ENCODE measurements at regions not wholly inside any gene's neighbourhood (a gene's known extent, or its start where the extent isn't known, plus 50 kb on each side); places are given as distances from the start of the nearest gene placed in this dataset.

DNA sequence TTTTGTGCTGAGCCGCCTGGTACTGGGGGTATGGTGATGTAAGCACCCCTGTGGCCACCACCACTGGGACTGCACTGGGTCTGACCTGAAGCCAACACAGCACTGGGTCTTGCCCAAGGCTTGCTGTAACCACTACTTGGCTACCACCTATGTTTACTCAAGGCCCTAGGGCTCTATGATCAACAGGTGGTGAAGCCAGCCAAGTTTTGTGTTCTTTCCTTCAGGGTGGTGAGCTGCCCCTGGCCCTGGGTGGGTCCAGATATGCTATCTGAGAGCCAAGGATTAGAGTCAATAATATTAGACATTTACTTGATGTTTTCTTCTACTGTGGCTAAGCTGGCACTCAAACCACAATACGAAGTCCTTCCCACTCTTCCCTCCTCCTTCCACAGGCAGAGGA is 55.1 kb upstream of the PAGE4 start:
- DNase-seq = no peak

DNA sequence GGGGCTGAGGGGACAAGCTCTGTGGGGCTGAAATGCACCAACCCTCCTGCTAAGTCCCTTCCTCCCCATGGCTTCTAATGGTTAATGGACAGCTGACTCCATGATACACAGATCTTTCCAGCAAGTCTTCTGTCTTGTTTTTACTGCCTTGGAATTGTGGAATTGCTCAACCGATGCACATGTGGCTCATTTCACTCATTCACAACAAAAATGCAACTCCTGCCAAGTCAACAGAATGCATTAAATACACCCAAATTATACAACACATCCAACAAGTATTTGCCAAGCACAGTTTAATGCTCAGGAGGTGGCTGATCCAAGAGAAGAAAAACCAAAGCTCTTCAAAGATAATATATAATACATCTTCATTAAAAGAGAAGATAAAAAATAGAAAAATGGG is 61.9 kb upstream of the PAGE4 start:
- no peak for DNase-seq

DNA sequence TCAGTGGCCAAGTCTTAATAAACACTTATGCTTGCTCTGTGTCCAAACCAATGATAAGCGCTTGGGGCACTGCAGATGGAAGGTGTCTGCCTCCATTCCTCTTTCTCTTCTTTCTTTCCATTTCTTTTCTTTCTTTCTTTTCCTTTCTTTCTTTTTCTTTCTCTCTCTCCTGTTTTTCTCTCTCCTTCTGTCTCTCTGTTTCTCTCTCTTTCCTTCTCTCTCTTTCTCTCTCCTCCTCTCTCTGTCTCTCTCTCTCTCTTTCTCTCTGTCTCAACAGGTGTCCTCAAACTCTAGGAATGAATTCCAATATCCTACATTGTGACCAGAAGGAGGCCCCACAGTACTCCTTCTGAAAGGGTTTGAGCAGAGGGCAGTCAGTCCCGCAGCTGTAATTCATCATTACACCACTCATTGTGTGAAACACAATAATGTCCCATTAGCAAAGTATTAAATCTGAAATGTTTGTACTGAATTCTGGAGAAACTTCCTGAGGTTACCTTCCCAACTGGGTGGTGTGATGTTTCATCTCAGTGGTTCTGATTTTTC is 66.5 kb upstream of the PAGE1 start:
- DNase-seq = no peak

DNA sequence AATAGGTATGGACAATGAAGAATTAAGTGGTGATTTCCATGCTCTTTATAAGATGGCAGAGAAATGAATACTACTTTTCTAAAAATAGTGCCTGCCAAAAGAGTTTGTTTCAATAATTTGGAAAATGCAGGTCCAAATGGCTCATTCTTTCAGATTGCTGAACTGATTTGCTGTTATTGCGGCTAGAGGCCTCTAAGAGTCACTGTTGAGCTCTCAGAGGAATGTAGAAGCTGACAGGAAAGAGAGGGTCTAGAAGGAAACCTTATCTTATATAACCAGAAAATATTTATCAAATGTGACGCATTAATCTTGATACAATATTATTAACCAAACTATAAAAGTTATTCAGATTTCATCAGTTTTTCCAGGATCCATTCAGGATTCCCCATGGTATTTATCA is 65.7 kb upstream of the PAGE1 start:
- no peak for DNase-seq

DNA sequence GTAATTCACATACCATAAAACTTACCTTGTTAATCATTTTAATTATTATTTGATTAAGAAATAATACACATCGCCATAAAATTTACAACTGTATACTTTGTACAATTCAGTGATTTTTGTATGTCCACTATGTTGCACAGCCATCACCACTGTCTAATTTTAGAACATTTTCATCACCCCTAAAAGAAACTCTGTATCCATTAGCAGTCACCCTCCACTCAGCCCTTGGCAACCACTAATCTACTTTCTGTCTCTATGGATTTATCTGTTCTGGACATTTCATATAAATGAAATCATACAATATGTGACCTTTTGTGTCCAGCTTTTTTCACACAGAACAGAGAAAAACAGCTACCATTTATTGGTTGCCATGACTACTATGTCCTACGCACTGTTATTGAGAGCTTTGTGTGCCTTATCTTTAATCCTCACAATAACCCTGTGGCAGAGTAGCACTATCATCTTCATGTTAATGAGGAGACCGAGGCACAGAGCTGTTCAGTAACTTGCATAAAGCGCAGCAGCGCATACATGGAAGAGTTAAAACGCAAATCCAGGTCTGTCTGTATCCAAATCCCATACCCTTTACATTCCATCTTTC is 64.6 kb upstream of the PAGE1 start:
- DNase-seq = no peak

DNA sequence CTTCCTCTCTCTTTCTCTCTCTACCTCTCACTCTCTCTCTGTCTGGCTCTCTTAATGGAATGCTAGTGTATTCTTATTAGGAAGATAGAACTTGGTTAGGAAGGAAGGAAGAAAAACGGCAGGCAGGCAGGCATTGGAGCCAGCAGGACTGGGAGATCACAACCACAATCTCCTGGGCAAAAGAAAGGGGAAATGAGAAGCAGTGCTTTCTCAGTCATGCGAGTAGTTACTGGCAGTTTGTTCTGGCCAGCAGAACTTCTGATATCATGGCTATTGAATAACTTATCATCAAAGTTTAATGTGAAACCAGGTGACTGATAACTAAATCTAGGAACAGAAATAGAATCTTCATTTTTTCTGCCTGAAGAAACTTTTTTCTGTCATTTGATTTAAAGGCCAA is 60.9 kb upstream of the PAGE1 start:
- no peak for DNase-seq

DNA sequence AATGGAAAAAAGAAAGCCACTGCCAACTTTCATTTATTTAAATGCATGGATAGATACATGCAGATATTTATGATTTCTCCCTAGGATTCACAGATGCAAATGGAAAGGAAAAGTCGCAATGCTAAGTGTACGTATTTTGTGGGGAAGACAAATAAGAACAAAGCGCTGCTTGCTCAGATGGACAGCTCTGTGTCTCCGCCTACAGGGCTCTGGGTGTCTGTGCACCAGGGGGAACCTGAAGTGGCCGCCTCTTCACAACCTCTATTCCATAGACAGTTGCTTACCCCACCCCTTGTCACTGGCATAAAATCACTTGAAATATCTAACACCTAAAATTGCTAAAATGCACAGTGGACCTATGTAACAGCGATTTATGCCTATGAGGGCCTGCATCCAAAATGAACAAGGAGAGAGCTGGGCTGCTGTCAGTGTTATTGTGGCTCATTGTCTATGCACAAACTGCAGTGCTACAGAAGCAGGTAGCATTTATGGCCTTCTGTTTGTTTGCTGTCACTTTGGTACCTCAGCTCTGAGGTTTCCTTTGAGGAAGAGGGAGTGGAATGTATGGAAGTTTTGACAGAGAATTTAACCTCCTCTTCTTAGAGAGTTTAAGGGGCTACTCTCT is 58.6 kb upstream of the PAGE1 start:
- DNase-seq = peak; percentile 0

DNA sequence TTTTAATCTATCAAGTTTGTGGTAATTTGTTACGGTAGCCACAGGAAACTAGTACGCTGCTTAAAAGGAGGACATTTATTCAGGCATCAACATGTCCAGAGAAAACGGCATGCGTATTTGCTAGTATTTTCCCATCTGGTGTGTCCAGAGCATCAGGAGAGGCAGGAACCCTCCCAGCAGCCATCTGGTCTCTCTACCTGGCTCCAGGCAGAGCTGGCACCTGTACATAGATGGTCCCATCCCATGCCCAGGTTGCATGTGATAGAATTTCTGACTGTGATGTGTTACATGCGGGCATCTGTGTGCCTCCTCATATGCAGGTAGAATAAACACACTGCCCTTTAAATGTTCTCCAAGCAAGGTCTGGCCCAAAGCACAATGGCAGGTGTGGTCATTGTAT is 57.9 kb upstream of the PAGE1 start:
- DNase-seq = no peak

DNA sequence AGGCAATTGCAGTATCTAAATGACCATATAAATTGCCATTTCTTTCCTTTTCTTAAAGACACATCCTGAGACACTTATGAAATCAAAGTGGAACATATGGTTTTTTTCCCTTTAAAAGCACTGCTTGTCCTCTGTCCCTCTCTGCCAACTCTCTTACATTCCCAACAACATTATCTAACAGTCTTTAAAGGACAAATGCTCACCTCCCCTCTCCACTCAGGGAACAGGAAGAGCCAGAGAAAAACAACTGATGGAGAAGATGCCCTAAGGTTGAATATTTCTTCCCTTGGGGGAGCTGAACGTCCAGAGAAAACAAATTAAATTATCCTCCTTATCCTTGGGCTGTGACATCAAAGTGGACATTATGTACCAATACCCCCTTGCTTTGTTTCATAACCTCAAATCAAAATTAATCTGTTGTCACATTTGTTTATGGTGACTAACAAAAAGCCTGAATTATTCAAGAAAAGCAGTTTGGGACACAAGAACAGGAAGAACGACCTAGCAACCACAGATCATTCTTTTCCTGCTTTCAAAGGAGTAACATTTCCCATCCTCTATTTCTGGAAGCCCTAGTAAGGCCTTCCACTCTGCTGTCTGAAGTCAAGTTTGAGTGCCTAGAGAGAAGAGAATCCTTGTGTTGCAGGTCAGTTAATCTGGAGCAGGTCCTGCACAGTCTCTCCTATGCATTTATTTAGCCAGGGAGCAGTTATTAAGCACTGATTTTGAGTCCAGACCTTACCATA is 52.6 kb upstream of the PAGE1 start:
- DNase-seq = no peak

DNA sequence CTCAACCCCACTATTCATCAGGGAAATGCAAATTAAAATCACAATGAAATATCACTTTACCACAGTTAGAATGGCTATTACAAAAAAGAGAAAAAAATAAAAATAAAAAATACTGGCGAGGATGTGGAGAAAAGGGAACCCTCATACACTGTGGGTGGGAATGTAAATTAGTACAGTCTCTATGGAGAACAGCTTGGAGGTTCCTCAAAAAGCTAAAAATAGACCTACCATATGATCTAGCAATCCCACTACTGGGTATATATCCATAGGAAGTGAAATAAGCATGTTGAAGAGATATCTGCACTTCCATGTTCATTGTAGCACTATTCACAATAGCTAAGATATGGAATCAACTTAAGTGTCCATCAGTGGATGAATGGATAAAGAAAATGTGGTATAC is 50.5 kb upstream of the PAGE1 start:
- no peak for DNase-seq
